Mammary epithelial cell (primary cell): ENCODE measurements at regions not wholly inside any gene's neighbourhood (a gene's known extent, or its start where the extent isn't known, plus 50 kb on each side); places are given as distances from the start of the nearest gene placed in this dataset.

Source experiments
- CTCF ChIP-seq, 2 donors: IDR thresholded peaks in 1 of 2; conservative IDR thresholded peaks in 1 of 2; 2 replicates each; pipeline ENCODE4 v1.5.1; 2011 to 2012; ENCODE audit warnings: inconsistent platforms in 2 of 2, low read length in 2 of 2, mild to moderate bottlenecking in 2 of 2, control low read depth in 1 of 2, low read depth in 1 of 2; ENCODE audit not compliant: insufficient read depth in 1 of 2; ENCODE audit errors: extremely low read depth in 1 of 2
- EZH2 ChIP-seq: IDR thresholded peaks from 2 replicates; pipeline ENCODE4 v1.6.1; 2012; ENCODE audit warnings: low read length, inconsistent platforms, borderline replicate concordance

GRCh38 chr12:25713264-25713663 is 160.2 kb upstream of the LMNTD1 start:
- no peak for TF ChIP-seq CTCF (conservative IDR thresholded peaks at IDR 0.05 in 1 of 2, IDR thresholded peaks at IDR 0.05 in 1 of 2; ENCODE audit: extremely low read depth in 1 of 2, insufficient read depth in 1 of 2, low read depth in 1 of 2, low read length in 2 of 2)
- no peak for TF ChIP-seq EZH2
